H9 (cell line): ENCODE measurements at regions not wholly inside any gene's neighbourhood (a gene's known extent, or its start where the extent isn't known, plus 50 kb on each side); places are given as distances from the start of the nearest gene placed in this dataset.

Experiments used
- DNase-seq: peaks from one replicate; pipeline ENCODE4 v3.0.0-alpha.2; 2017
- H2AFZ ChIP-seq: one replicate; pipeline ENCODE4 v1.6.1; 2013; ENCODE audit warnings: mild to moderate bottlenecking, low read length, control low read depth, moderate library complexity
- H2AK5ac ChIP-seq: 2 replicates; pipeline ENCODE4 v1.6.1; 2013; ENCODE audit warnings: low read length, control low read depth, mixed read lengths; ENCODE audit not compliant: insufficient read length
- H2BK120ac ChIP-seq: one replicate; pipeline ENCODE4 v1.6.1; 2013; ENCODE audit warnings: low read depth, mild to moderate bottlenecking, low read length, control low read depth, inconsistent platforms; ENCODE audit not compliant: poor library complexity, severe bottlenecking
- H2BK12ac ChIP-seq: 2 replicates; pipeline ENCODE4 v1.6.1; 2013; ENCODE audit warnings: low read length, control low read depth, mixed read lengths, low read depth; ENCODE audit not compliant: insufficient read length
- H2BK15ac ChIP-seq: 2 replicates; pipeline ENCODE4 v1.6.1; 2013; ENCODE audit warnings: low read depth, low read length, control low read depth
- H2BK20ac ChIP-seq: one replicate; pipeline ENCODE4 v1.6.1; 2013; ENCODE audit warnings: low read depth, mild to moderate bottlenecking, low read length, control low read depth, inconsistent platforms; ENCODE audit not compliant: poor library complexity, severe bottlenecking
- H2BK5ac ChIP-seq: 2 replicates; pipeline ENCODE4 v1.6.1; 2013; ENCODE audit warnings: low read length, control low read depth, mixed read lengths; ENCODE audit not compliant: insufficient read length
- H3K14ac ChIP-seq: 2 replicates; pipeline ENCODE4 v1.6.1; 2013; ENCODE audit warnings: low read length, control low read depth; ENCODE audit not compliant: insufficient read depth
- H3K18ac ChIP-seq: 2 replicates; pipeline ENCODE4 v1.6.1; 2013; ENCODE audit warnings: low read depth, mild to moderate bottlenecking, mixed read lengths, low read length, control low read depth; ENCODE audit not compliant: insufficient read length
- H3K23ac ChIP-seq: 2 replicates; pipeline ENCODE4 v1.6.1; 2013; ENCODE audit warnings: low read length, control low read depth, mixed read lengths, low read depth; ENCODE audit not compliant: insufficient read length
- H3K23me2 ChIP-seq: 2 replicates; pipeline ENCODE4 v1.6.1; 2013; ENCODE audit warnings: low read depth, mild to moderate bottlenecking, mixed read lengths, low read length, control low read depth; ENCODE audit not compliant: insufficient read length, poor library complexity, severe bottlenecking
- H3K27ac ChIP-seq: 2 replicates; pipeline ENCODE4 v1.5.1; 2013; ENCODE audit warnings: low read length, control low read depth, mixed read lengths, low read depth; ENCODE audit not compliant: insufficient read length
- H3K27me3 ChIP-seq: 2 replicates; pipeline ENCODE4 v1.6.1; 2013; ENCODE audit warnings: low read length, control low read depth, inconsistent platforms; ENCODE audit not compliant: insufficient read depth
- H3K4ac ChIP-seq: 2 replicates; pipeline ENCODE4 v1.6.1; 2013; ENCODE audit warnings: low read depth, mild to moderate bottlenecking, control low read depth, inconsistent platforms, low read length, moderate library complexity
- H3K4me1 ChIP-seq: 2 replicates; pipeline ENCODE4 v1.6.1; 2013; ENCODE audit warnings: low read length, control low read depth, inconsistent platforms; ENCODE audit not compliant: insufficient read depth
- H3K4me2 ChIP-seq: 2 replicates; pipeline ENCODE4 v1.6.1; 2013; ENCODE audit warnings: low read length, control low read depth, mixed read lengths; ENCODE audit not compliant: insufficient read length, insufficient read depth
- H3K56ac ChIP-seq: 2 replicates; pipeline ENCODE4 v1.6.1; 2013; ENCODE audit warnings: low read depth, mild to moderate bottlenecking, mixed read lengths, low read length, control low read depth; ENCODE audit not compliant: insufficient read length
- H3K79me1 ChIP-seq: 2 replicates; pipeline ENCODE4 v1.6.1; 2013; ENCODE audit warnings: low read depth, mild to moderate bottlenecking, moderate library complexity, low read length, control low read depth, inconsistent platforms; ENCODE audit not compliant: insufficient read depth, poor library complexity, severe bottlenecking
- H3K79me2 ChIP-seq: 2 replicates; pipeline ENCODE4 v1.6.1; 2013; ENCODE audit warnings: low read length, control low read depth, inconsistent platforms; ENCODE audit not compliant: insufficient read depth
- H3K9ac ChIP-seq: 2 replicates; pipeline ENCODE4 v1.6.1; 2013; ENCODE audit warnings: low read length, control low read depth, mixed read lengths; ENCODE audit not compliant: insufficient read length; ENCODE audit errors: extremely low read depth
- H3K9me3 ChIP-seq: one replicate; pipeline ENCODE4 v1.6.1; 2013; ENCODE audit warnings: low read depth, low read length, inconsistent platforms; ENCODE audit not compliant: control insufficient read depth
- H3T11ph ChIP-seq: one replicate; pipeline ENCODE4 v1.6.1; 2013; ENCODE audit warnings: mild to moderate bottlenecking, low read length, control low read depth, inconsistent platforms
- H4K20me1 ChIP-seq: one replicate; pipeline ENCODE4 v1.6.1; 2013; ENCODE audit not compliant: control insufficient read depth, insufficient read length, insufficient read depth
- H4K5ac ChIP-seq: 2 replicates; pipeline ENCODE4 v1.6.1; 2013; ENCODE audit warnings: low read depth, mild to moderate bottlenecking, mixed read lengths, low read length, control low read depth; ENCODE audit not compliant: insufficient read length
- H4K8ac ChIP-seq: replicated peaks from 2 replicates; pipeline ENCODE4 v1.6.1; 2013; ENCODE audit warnings: low read length, control low read depth, mixed read lengths, low read depth; ENCODE audit not compliant: insufficient read length
- H4K91ac ChIP-seq: 2 replicates; pipeline ENCODE4 v1.6.1; 2013; ENCODE audit warnings: low read depth, mild to moderate bottlenecking, moderate library complexity, mixed read lengths, low read length, control low read depth; ENCODE audit not compliant: insufficient read length
- H3K27ac Mint-ChIP-seq, 3 experiments: 2 replicates in 2 of 3; 3 replicates in 1 of 3; pipeline ENCODE4 v1.8.0; 2020 to 2021; ENCODE audit warnings: mixed read lengths in 3 of 3, mild to moderate bottlenecking in 1 of 3, moderate library complexity in 1 of 3
- H3K27me3 Mint-ChIP-seq: 2 replicates; pipeline ENCODE4 v1.8.0; 2021; ENCODE audit warnings: low read depth, mild to moderate bottlenecking, moderate library complexity, mixed read lengths
- H3K36me3 Mint-ChIP-seq, 3 experiments: 2 replicates in 2 of 3; 3 replicates in 1 of 3; pipeline ENCODE4 v1.8.0; 2020 to 2021; ENCODE audit warnings: low read depth in 3 of 3, mixed read lengths in 3 of 3; ENCODE audit not compliant: insufficient read depth in 1 of 3
- H3K4me1 Mint-ChIP-seq, 2 experiments: 2 replicates each; pipeline ENCODE4 v1.8.0; 2020; ENCODE audit warnings: mixed read lengths in 2 of 2
- H3K4me3 Mint-ChIP-seq, 2 experiments: 2 replicates in 1 of 2; 3 replicates in 1 of 2; pipeline ENCODE4 v1.8.0; 2020 to 2021; ENCODE audit warnings: mild to moderate bottlenecking in 2 of 2, mixed read lengths in 2 of 2, moderate library complexity in 1 of 2
- H3K9me3 Mint-ChIP-seq, 2 experiments: 2 replicates in 1 of 2; 3 replicates in 1 of 2; pipeline ENCODE4 v1.8.0; 2020; ENCODE audit warnings: mild to moderate bottlenecking in 2 of 2, mixed read lengths in 2 of 2, moderate library complexity in 1 of 2
- CTCF ChIP-seq: fragments of 200-600 bp; sonication (generic); conservative IDR thresholded peaks from 3 replicates; pipeline ENCODE4 v1.8.0; 2021; ENCODE audit warnings: antibody characterized with exemption, mild to moderate bottlenecking
- WGBS: extraction: QIAGEN DNeasy Blood & Tissue Kit; methylation state at CpG from one replicate; pipeline ENCODE4 v1.1.7; 2013; ENCODE audit warnings: missing lambda C conversion rate, low lambda C conversion rate, mixed read lengths; ENCODE audit not compliant: insufficient read length; ENCODE audit errors: extremely low coverage; 5-methylcytosine and 5-hydroxymethylcytosine counted together

- WGBS = no CpG with 5 or more reads among the region's 14 CpGs
- Histone ChIP-seq H3K9me3 (no peaks in the 10 kb centered on the region), H3K14ac (no peak overlapping the region)
Measured at GRCh38 chr4:8772499-8773123, 99.0 kb downstream of the HMX1 start.

More at GRCh38 chr4:8772499-8773123, 99.0 kb downstream of the HMX1 start:
- Histone ChIP-seq H3K4ac (no peak overlapping the region), H2BK120ac (no peak overlapping the region), H4K20me1 (no peaks in the 10 kb centered on the region), H2BK20ac (no peak overlapping the region), H2BK12ac (no peak overlapping the region), H4K8ac (no peak overlapping the region), H3K27ac (no peak overlapping the region), H3K23ac (no peak overlapping the region), H3K18ac (no peak overlapping the region), H3K23me2 (no peaks in the 10 kb centered on the region), H3K9ac (no peak overlapping the region), H3K79me2 (no peaks in the 10 kb centered on the region), H3K4me2 (no peak overlapping the region), H4K5ac (no peak overlapping the region), H2AK5ac (no peak overlapping the region), H3K4me1 (no peaks in the 10 kb centered on the region; the same call in 1 of the 2 replicates), H2AFZ (no peak overlapping the region), H3K56ac (no peak overlapping the region), H2BK5ac (no peak overlapping the region), H3T11ph (no peak overlapping the region), H3K79me1 (no peaks in the 10 kb centered on the region), H4K91ac (no peak overlapping the region), H3K27me3 (peaks cover 2% of the 10 kb centered on the region; the same call in 1 of the 2 replicates), H2BK15ac (no peak overlapping the region)
- Mint-ChIP-seq H3K27me3 (peaks cover 6% of the 10 kb centered on the region), H3K36me3 (no peaks in the 10 kb centered on the region; a peak in 1 of 7 replicates), H3K4me3 (no peak overlapping the region), H3K9me3 (peaks cover 0 to 3% of the 10 kb centered on the region in 2 experiments; a peak in 1 of 5 replicates), H3K27ac (no peak overlapping the region; a peak in 1 of 7 replicates), H3K4me1 (peaks cover 5 to 16% of the 10 kb centered on the region in 2 experiments)
- no peak for DNase-seq
- no peak for TF ChIP-seq CTCF
